ENCODE measurements at regions not wholly inside any gene's neighbourhood (a gene's known extent, or its start where the extent isn't known, plus 50 kb on each side); places are given as distances from the start of the nearest gene placed in this dataset.

DNA sequence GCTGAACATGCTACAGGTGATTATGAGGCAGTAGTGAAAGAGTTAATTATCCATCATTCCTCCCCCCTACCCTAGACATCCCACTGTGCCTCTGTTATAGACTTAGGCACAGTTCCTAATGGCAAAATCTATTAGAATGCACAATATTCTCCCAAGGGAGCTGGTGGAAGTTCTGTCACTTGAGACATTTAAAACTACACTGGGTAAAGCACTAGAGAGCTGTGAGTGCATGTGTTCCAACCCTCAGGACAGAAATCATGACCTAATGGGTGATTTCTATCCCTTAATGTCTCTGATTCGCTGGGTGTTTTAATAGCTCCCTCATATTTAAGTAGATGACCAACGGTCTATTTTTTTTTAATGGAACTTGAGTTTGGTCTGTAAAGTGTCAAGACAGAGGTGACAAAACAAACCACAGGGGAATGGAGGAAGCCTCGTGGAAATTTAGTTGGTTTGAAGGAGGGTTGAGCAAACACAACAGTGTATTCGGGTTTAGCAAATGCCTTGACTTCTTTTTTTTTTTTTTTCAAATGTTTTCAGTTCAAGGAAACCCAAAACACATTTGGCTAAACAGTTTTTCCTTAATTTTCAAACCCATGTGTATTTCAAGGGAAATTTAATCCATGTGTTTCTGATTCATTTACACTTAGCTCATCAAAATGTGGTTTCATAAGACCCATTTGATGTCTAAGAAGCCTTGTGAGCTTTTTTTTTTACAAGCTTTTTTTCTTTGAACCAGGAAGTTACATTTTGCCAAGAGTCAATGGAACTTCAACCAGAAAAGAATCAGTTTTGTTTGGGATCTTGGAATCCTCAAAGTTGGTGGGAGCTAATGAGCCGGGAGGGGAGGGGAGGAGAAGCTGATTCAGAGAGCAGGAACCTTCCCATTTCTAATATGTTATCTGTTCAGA lies 665.1 kb upstream of the ZEB2 start:
- DNase-seq: no peak

DNA sequence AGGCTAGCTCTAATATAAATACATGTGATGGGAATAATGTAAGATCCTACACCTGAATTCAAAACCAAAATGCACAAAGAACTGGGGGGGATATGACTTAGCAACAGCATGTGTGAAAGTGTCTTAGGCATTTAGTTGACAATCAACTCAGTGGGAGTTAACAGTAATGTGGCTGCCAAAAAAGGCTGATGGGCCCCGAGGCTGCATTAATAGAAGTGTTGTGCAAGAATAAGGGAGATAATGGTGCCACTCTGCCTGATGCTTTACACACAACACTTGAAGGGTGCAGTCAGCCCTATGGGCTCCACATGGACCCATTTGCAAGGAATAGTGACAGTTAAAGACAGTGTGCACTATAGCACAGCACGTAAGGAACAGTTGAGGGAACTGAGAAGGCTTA lies 649.4 kb upstream of the ZEB2 start:
- no peak for DNase-seq

- DNase-seq: no peak
These were observed 648.2 kb upstream of the ZEB2 start for GRCh38 chr2:145168091-145168490.

DNA sequence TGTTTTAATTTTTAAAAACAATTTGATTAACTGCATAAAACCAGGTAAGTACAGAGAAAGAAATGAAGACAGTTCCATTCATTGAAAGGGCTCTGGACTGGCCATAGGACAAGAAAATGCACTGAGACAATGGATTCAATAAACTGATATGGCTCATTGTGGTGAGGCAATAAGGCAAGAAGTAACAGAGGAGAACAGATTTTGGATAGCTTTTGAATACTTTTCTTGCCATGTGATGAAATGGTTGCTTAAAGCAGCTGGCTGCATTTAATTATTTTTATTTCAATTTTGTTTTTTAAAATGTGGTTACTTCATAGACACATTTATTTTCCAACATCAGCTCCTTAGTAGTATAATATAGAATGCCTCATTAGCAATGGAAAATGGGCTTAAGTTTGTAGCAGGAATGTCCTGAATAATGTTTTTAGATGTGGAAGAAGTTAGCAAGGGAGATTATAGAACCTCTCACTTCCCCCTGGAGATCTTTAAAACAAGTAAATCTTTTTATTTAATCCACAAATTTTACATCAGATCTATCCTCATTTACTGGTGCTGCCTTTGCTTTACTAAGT lies 646.9 kb upstream of the ZEB2 start:
- no peak for DNase-seq

DNA sequence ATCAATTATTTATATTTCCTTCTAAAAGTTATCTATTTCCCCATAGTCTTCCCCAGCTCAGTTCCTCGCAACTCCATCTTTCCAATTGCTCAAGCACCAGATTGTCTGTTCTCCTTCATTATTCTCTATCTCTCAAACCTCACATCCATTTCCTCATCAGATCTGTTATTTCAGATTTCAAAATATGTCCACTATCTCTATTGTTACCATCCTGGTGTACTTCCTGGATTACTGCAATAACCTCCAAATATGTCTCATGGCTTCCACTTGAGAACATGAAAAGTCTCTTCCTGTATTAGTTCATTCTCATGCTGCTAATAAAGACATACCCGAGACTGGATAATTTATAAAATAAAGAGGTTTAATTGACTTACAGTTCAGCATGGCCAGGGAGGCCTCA lies 641.7 kb upstream of the ZEB2 start:
- DNase-seq: peak; percentile 25

DNA sequence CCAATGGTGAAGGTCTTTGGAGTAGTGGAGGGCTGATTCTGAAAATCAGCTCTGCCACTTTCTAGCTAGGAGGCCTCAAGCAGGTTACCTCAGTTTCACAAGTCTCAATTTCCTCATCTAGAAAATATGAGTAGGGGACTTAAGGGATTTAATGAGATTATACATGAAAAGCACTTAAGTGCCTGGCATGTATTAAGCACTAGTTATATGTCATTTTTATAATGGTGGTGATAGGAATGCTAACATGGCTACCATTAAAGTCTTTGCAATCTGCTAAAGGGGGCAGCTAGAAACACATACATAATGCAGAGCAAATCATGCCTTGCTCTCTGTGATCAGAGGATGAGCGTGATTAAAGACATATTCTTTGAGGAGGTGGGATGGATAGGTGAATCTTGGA lies 640.9 kb upstream of the ZEB2 start:
- DNase-seq: no peak

- no peak for DNase-seq
These were observed 639.8 kb upstream of the ZEB2 start for GRCh38 chr2:145159676-145160075.

GRCh38 chr2:145157741-145158591 lies 638.0 kb upstream of the ZEB2 start:
- DNase-seq: peak; percentile 7

DNA sequence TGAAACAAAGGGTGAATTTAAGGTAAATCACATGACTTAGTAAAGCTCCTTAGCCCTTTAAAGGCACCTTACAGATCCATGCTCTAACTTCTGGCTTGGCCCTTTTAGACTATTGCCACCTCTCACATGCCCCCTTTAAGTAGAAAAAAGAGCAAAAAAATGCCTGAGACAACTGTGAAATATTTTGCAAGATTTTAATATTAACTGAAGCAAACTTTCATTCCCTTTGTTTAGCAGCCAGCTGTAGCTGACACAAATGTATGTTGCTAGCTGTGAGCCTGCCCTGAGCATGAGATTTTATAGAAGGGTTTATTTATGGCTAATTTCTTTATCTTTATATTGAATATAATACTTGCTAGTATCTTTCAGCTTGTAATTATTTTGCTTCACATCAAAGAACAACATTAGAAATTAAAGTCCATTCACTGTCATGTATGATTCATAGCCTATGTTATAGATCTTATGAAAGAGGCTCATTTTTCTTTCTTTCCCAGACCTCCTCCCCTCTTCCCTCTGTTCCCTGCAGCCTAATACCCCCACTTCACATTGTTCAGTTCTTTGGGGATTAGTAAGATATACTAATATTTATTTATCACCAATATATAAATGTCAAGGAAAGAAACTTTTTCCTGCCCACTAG lies 637.2 kb upstream of the ZEB2 start:
- no peak for DNase-seq

DNA sequence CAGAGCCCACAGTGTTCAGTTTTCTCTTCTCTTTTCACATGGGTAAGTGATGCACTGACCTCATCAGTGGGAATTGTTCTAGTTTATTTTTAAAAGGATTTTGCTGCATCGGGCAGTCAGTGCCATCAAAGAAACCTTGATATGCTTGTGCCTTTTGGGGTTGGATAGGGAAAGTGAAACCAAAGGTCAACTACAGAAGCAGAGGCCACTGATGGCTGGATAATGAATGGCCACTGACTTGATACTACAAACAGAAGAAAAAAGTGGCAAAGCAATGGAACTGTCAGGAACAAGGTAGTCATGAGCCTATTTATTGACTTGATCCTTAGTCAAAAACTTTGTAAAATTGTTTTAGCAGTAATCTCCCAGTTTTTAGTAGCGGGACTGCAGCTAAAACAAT lies 636.3 kb upstream of the ZEB2 start:
- no peak for DNase-seq

DNA sequence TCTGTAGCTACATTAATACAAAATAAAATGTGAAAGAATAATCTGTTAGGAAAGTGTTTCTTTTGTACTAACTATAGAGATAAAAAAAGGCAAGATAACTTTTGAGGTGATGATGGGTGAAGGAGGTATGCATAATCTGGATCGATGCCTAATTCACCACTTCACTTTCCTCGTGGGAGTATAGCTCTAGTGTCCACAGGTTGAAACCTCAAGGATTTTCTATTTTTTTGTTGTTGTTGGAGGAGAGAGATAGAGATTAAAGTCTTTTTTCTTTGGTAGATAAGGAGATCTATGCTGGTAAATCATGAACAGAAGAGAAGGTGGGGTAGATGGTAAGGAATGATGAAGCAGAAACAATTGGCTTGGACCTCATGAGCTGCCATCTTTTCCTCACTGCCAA lies 635.3 kb upstream of the ZEB2 start:
- DNase-seq: no peak

DNA sequence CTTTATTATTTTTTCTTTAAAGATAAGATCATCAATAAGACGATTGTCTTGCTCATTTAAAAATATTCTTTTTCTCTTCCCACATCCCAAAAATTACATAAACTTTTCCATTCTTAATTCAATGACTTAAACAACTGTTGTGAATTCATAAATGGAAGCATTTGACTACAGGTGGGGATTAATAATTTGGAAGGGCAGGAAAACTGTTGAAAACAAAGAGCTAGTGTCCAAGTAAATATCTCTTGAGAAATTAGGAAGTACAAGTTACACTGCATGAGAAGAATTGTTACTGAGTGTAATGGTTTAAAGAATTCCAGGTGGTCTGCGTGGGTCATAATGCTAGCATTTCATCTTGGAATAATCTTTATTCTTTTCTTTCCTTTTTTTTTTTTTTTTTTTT lies 634.8 kb upstream of the ZEB2 start:
- DNase-seq: no peak

- DNase-seq: no peak
These were observed 626.8 kb upstream of the ZEB2 start for GRCh38 chr2:145146691-145147090.

DNA sequence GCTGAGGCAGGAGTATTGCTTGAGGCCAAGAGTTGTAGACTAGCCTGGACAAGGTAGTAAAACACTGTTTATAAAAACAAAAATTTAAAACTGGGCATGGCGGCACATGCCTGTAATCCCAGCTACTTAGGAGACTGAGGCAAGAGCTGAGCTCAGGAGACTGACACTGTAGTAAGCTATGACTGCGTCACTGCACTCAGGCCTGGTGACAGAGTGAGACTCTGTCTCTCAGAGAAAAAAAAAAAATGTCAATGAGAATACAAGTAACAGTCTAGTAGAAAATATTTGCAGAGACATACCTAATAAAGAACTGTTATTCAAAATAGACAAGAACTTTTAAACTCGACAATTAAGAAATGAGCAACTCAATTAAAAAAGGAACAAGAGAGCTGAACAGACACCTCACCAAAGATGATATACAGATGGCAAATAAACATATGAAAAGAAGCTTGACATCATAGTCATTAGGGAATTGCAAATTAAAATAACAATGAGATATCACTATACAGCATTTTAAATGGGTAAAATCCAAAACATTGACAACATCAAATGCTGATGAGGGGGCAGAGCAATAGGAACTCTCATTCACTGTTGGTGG lies 624.3 kb upstream of the ZEB2 start:
- DNase-seq: no peak

GRCh38 chr2:145141981-145142380 lies 622.1 kb upstream of the ZEB2 start:
- peak; percentile 47 for DNase-seq

DNA sequence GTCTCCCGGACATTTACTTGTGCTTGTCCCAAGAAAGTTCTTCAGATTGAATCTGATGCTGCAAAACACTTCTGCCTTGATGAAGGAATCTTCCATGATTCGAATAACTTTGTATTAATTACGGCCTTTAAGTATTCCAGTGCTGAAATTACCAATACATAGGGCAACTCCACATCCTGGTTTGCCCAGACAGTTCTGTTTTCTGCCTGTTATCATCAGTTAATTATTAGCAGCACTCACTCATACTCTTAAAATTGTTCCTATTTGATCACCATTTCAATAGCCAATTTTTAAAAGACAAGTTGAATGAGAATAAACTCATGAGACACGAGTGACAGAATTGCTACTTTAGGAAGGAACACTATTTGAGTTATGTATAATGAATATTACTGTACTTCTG lies 620.7 kb upstream of the ZEB2 start:
- DNase-seq: no peak

DNA sequence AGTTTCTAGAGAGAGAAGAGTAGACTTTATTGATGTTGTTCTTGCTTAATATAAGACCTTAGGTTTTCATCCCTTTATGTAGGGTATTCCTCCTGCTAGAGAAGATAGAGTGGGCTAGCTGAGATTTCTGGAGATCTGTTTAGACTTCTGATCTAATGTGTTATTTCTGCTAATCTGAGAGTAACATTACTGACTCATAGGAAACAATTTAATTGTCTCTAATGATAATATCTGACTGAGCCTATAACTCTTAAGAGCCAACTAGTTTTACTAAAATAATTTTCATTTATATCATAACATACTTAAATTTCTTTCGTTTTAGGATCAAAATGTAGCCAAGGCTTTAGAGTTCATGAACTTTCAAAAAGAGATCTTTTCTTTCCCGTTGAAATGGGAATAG lies 618.7 kb upstream of the ZEB2 start:
- DNase-seq: no peak

- peak; percentile 58 for DNase-seq
These were observed 618.0 kb upstream of the ZEB2 start for GRCh38 chr2:145137901-145138300.

DNA sequence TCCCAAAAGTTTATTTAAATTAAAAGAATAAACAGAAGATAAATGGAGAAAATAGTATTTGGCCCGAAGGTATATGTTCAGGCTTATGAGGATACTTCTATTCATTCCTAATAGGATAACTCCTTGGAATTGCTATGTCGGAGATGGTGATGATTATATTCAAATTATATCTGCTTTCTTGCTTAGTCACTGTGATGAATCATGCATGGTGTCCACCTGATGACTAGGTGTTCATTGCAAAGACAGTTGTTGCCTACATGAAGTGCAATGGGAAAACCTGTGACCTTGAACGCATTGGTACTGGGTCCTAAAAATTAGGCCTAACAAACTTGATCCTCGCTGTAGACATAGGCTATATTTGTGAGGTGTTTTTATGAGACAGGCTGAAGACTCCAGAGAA lies 617.3 kb upstream of the ZEB2 start:
- DNase-seq: no peak

DNA sequence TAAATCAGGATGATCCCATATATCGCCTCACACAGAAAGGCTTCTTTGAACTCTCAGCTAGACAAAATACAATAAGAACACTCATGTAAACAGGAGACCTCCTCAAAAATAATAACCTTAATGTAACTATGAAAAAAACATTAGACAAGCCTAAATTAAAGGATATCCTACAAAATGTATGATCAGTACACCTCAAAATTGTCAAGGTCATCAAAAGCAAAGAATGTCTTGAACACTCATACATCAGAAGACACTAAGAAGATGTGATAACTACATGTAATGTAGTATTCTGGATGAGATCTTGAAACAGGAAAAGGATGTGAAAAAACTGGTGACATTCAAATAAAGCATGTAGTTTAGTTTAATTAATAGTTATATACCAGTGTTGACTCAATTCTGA lies 616.8 kb upstream of the ZEB2 start:
- DNase-seq: no peak

DNA sequence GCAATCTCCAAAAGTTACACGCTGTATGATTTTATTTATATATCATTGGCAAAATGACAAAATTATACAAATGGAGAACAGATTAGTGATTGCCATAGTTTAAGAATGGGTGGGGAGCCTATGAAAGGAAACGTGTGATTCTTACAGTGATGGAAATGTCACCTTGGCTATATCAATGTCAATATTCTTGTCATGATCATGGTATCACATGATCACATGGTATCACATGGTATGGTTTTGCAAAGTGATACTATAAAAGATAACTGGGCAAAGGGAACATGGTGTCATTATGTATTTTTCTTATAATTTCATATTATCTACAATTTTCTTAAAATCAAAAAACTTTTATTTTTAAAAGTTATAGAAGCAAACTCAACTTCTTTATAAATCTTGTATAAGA lies 606.2 kb upstream of the ZEB2 start:
- DNase-seq: no peak

- DNase-seq: peak; percentile 5
These were observed 604.2 kb upstream of the ZEB2 start for GRCh38 chr2:145124085-145124484.

DNA sequence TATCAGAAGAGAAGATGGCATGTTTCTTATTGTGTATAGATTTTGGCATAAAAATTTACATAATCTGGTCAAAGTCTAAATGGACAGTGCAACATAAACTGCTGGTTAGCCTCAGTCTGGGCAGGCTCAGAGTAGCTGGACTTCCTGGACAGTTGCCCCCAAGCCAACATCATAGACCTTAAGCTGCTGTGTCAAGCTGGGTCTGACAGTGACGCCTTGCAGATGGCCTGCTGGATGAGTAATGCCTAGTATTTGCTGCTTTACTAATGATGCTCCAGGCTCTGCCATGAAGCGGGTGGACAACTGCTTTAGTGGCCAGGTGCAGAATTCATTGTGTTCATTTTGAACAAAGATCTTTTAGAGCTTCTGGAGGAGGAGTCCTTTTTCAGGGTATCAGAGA lies 603.7 kb upstream of the ZEB2 start:
- no peak for DNase-seq

Measured in hematopoietic multipotent progenitor cell treated with erythropoietin and hydrocortisone succinate and interleukin-3 and kit ligand, for 4 days (in vitro differentiated cells).